ENCODE measurements at regions not wholly inside any gene's neighbourhood (a gene's known extent, or its start where the extent isn't known, plus 50 kb on each side); places are given as distances from the start of the nearest gene placed in this dataset.
A peak's percentile ranks its signal among the peaks of the same experiment; 100 is the strongest.

GRCh38 chr9:96141666-96142065 lies 160.3 kb downstream of the HSD17B3 start:
- Histone ChIP-seq H3K4me1 (peaks cover 17 to 43% (median 41%) of the 10 kb centered on the region in 3 donors), H3K4me3 (no peak overlapping the region), H3K9me3 (no peaks in the 10 kb centered on the region), H3K27ac (peak overlapping the region in 3 of 4 donors; percentile 3 to 83 (median 65)), H3K36me3 (no peaks in the 10 kb centered on the region), H3K27me3 (peaks cover 0 to 4% (median 0%) of the 10 kb centered on the region in 4 donors)
- WGBS, 2 donors, result 45 to 56% methylated on average over 4 to 5 of the region's 5 CpGs
- no peak for DNase-seq
- intact Hi-C loops (cut with DNase I), result no loop called here
- no peak for TF ChIP-seq CTCF (IDR thresholded peaks at IDR 0.05)
- TF ChIP-seq POLR2A (IDR thresholded peaks at IDR 0.05), result no peak

GRCh38 chr9:96141128-96141474 lies 160.9 kb downstream of the HSD17B3 start:
- TF ChIP-seq POLR2A (IDR thresholded peaks at IDR 0.05) (no peak), CTCF (IDR thresholded peaks at IDR 0.05) (no peak)
- peaks cover 0 to 4% (median 0%) of the 10 kb centered on the region in 4 donors for H3K27me3 ChIP-seq
- H3K4me3 ChIP-seq, result no peak overlapping the region
- 69 to 75% methylated on average over 10 to 11 of the region's 11 CpGs for WGBS, 2 donors
- intact Hi-C loops (cut with DNase I), result no loop called here
- no peaks in the 10 kb centered on the region for H3K9me3 ChIP-seq
- peak overlapping the region; percentile 48 to 89 (median 74) for H3K27ac ChIP-seq
- H3K4me1 ChIP-seq, result peaks cover 17 to 49% (median 44%) of the 10 kb centered on the region in 3 donors
- no peak for DNase-seq
- H3K36me3 ChIP-seq, result no peaks in the 10 kb centered on the region

- peak overlapping the region; percentile 48 to 89 (median 74) for H3K27ac ChIP-seq
- peaks cover 0 to 4% (median 0%) of the 10 kb centered on the region in 4 donors for H3K27me3 ChIP-seq
- peaks cover 17 to 55% (median 47%) of the 10 kb centered on the region in 3 donors for H3K4me1 ChIP-seq
- intact Hi-C loops (cut with DNase I), result no loop called here
- DNase-seq, result no peak
- H3K36me3 ChIP-seq, result no peaks in the 10 kb centered on the region
- TF ChIP-seq POLR2A (IDR thresholded peaks at IDR 0.05) (no peak), CTCF (IDR thresholded peaks at IDR 0.05) (no peak)
- peak overlapping the region in 1 of 4 donors; percentile 24 for H3K4me3 ChIP-seq
- no peaks in the 10 kb centered on the region for H3K9me3 ChIP-seq
- WGBS, 2 donors, result 54 to 62% methylated on average over 23 of the region's 32 CpGs
These were observed 161.5 kb downstream of the HSD17B3 start for GRCh38 chr9:96140296-96141127.

- DNase-seq, result no peak
- no peaks in the 10 kb centered on the region for H3K36me3 ChIP-seq
- no peak for TF ChIP-seq CTCF (IDR thresholded peaks at IDR 0.05)
- TF ChIP-seq POLR2A (IDR thresholded peaks at IDR 0.05), result no peak
- H3K9me3 ChIP-seq, result no peaks in the 10 kb centered on the region
- 19 to 44% methylated on average over 5 to 9 of the region's 15 CpGs for WGBS, 2 donors
- H3K4me1 ChIP-seq, result peaks cover 17 to 55% (median 50%) of the 10 kb centered on the region in 3 donors
- intact Hi-C loops (cut with DNase I), result no loop called here
- peaks cover 0 to 4% (median 0%) of the 10 kb centered on the region in 4 donors for H3K27me3 ChIP-seq
- H3K4me3 ChIP-seq, result peak overlapping the region in 1 of 4 donors; percentile 24
- H3K27ac ChIP-seq, result peak overlapping the region; percentile 48 to 89 (median 76)
These were observed 162.2 kb downstream of the HSD17B3 start for GRCh38 chr9:96139592-96140295.

- peak overlapping the region; percentile 66 to 89 (median 76) for H3K27ac ChIP-seq
- 67 to 100% methylated on average over 2 to 3 of the region's 3 CpGs for WGBS, 2 donors
- no peak overlapping the region for H3K4me3 ChIP-seq
- TF ChIP-seq CTCF (IDR thresholded peaks at IDR 0.05) (no peak), POLR2A (IDR thresholded peaks at IDR 0.05) (no peak)
- peaks cover 17 to 55% (median 50%) of the 10 kb centered on the region in 3 donors for H3K4me1 ChIP-seq
- no peak for DNase-seq
- intact Hi-C loops (cut with DNase I), result no loop called here
- H3K36me3 ChIP-seq, result no peaks in the 10 kb centered on the region
- H3K9me3 ChIP-seq, result no peaks in the 10 kb centered on the region
- H3K27me3 ChIP-seq, result no peaks in the 10 kb centered on the region
These were observed 163.4 kb downstream of the HSD17B3 start for GRCh38 chr9:96138616-96139015.

All from esophagus squamous epithelium (tissue), 5 donors.